ENCODE measurements at regions not wholly inside any gene's neighbourhood (a gene's known extent, or its start where the extent isn't known, plus 50 kb on each side); places are given as distances from the start of the nearest gene placed in this dataset.
A peak's percentile ranks its signal among the peaks of the same experiment; 100 is the strongest.

DNA sequence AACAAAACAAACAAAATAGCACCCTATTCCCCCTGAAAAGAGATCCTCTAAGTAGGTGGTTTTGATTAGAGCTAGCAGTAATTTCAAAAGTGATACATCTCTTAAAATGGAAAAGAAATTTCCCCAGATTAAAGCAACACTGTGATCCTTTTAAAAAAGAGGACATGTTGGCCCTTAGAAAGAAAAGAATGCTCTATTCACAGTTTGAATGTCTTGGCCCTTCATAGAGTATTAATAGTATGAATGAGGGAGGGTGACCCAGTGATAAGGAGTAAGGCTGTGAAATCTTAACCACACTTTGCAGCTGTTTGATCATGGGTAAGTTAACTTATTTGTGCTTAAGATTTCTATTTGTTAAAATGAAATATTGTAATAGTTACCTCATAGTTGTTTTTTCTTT lies 467.7 kb upstream of the MEF2C start:
- Histone ChIP-seq H3K27me3 (no peaks in the 10 kb centered on the region), H3K9me3 (no peaks in the 10 kb centered on the region), H3K4me3 (no peak overlapping the region), H3K4me1 (no peaks in the 10 kb centered on the region), H3K36me3 (replicated peaks in 1 of 2; ENCODE audit: insufficient read depth in 1 of 2, low read depth in 2 of 2) (no peaks in the 10 kb centered on the region), H3K27ac (no peak overlapping the region)
- no peak for TF ChIP-seq POLR2A (IDR thresholded peaks at IDR 0.05)
- TF ChIP-seq, protein P1, sequence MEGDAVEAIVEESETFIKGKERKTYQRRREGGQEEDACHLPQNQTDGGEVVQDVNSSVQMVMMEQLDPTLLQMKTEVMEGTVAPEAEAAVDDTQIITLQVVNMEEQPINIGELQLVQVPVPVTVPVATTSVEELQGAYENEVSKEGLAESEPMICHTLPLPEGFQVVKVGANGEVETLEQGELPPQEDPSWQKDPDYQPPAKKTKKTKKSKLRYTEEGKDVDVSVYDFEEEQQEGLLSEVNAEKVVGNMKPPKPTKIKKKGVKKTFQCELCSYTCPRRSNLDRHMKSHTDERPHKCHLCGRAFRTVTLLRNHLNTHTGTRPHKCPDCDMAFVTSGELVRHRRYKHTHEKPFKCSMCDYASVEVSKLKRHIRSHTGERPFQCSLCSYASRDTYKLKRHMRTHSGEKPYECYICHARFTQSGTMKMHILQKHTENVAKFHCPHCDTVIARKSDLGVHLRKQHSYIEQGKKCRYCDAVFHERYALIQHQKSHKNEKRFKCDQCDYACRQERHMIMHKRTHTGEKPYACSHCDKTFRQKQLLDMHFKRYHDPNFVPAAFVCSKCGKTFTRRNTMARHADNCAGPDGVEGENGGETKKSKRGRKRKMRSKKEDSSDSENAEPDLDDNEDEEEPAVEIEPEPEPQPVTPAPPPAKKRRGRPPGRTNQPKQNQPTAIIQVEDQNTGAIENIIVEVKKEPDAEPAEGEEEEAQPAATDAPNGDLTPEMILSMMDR (IDR thresholded peaks at IDR 0.05) = no peak
- no peak for ATAC-seq
- no peak for DNase-seq
- intact Hi-C loops (cut with DNase I) = no loop called here

DNA sequence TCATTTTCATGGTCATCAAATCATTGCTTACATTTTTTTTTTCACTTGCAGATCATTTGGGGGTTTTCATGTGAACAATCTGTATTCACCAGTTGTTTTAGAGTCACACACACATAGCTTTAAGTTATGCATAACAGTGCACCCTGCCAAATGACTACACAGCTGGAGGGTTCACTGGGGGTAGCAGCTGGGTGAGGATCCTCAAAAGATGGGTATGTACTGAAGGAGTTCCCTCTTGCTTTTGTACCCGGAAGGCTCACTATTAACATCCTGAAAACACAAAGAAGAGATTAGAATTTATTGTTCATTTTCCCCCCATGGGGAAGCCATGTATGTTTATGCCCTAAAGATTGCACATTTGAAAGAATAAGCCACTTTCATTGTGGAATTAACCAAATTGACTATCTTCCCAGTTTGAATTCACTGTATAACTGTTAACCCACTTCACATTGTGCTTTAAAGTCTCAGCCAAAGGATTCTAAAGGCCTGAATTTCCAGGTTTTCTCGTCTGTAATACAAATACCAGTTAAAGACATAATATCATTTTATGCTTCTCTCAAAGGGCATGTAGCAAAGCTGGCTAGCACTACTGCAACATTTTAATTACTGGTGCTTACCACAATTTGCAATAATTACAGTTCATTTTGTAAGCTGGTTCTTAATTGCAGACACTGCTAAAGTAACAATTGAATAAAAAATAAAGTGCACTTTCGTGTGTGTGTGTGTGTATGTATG lies 466.4 kb upstream of the MEF2C start:
- no peaks in the 10 kb centered on the region for H3K27me3 ChIP-seq
- H3K9me3 ChIP-seq = no peaks in the 10 kb centered on the region
- no peak overlapping the region for H3K27ac ChIP-seq
- DNase-seq = no peak
- no peak for TF ChIP-seq POLR2A (IDR thresholded peaks at IDR 0.05)
- TF ChIP-seq, protein P1 (IDR thresholded peaks at IDR 0.05) = no peak
- no peak overlapping the region for H3K4me3 ChIP-seq
- ATAC-seq = no peak
- H3K36me3 ChIP-seq (replicated peaks in 1 of 2; ENCODE audit: insufficient read depth in 1 of 2, low read depth in 2 of 2) = no peaks in the 10 kb centered on the region
- intact Hi-C loops (cut with DNase I) = no loop called here
- no peaks in the 10 kb centered on the region for H3K4me1 ChIP-seq
- WGBS, 2 donors = 64 to 76% methylated on average over 3 of the region's 3 CpGs

GRCh38 chr5:89346573-89346972 lies 463.6 kb upstream of the MEF2C start:
- Histone ChIP-seq H3K4me1 (no peaks in the 10 kb centered on the region), H3K4me3 (no peak overlapping the region), H3K27ac (no peak overlapping the region), H3K36me3 (replicated peaks in 1 of 2; ENCODE audit: insufficient read depth in 1 of 2, low read depth in 2 of 2) (no peaks in the 10 kb centered on the region), H3K27me3 (no peaks in the 10 kb centered on the region), H3K9me3 (no peaks in the 10 kb centered on the region)
- ATAC-seq = no peak
- intact Hi-C loops (cut with DNase I) = no loop called here
- TF ChIP-seq, protein P1 (IDR thresholded peaks at IDR 0.05) = no peak
- no peak for TF ChIP-seq POLR2A (IDR thresholded peaks at IDR 0.05)
- WGBS, 2 donors = 68 to 74% methylated on average over 1 of the region's 1 CpG
- no peak for DNase-seq

DNA sequence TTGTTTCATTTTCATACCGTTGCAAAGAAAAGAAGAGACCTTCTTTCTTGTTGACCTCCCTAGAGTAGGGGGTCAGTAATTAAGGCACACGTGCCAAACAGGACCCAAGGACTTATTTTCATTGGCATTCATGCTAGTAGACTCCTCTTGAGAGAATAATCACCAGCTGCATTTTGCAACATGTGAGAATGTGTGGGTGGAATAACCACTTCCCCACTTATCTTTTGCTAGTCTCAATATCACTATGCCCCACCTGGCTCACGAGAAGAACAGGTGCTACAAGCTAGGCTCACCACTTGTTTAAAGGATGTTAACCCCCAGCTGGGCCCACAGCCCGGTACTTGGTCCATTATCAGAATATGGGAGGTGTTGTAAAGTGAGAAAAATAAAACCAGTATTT lies 460.7 kb upstream of the MEF2C start:
- Histone ChIP-seq H3K4me3 (no peak overlapping the region), H3K36me3 (replicated peaks in 1 of 2; ENCODE audit: insufficient read depth in 1 of 2, low read depth in 2 of 2) (no peaks in the 10 kb centered on the region), H3K9me3 (no peaks in the 10 kb centered on the region), H3K27me3 (no peaks in the 10 kb centered on the region), H3K27ac (no peak overlapping the region), H3K4me1 (no peaks in the 10 kb centered on the region)
- ATAC-seq (no peak), DNase-seq (peak in 1 of 4 donors; percentile 12)
- 8 to 10% methylated on average over 4 of the region's 4 CpGs for WGBS, 2 donors
- intact Hi-C loops (cut with DNase I) = no loop called here
- TF ChIP-seq, protein P1 (IDR thresholded peaks at IDR 0.05) = no peak
- no peak for TF ChIP-seq POLR2A (IDR thresholded peaks at IDR 0.05)
